ENCODE measurements at regions not wholly inside any gene's neighbourhood (a gene's known extent, or its start where the extent isn't known, plus 50 kb on each side); places are given as distances from the start of the nearest gene placed in this dataset.

DNA sequence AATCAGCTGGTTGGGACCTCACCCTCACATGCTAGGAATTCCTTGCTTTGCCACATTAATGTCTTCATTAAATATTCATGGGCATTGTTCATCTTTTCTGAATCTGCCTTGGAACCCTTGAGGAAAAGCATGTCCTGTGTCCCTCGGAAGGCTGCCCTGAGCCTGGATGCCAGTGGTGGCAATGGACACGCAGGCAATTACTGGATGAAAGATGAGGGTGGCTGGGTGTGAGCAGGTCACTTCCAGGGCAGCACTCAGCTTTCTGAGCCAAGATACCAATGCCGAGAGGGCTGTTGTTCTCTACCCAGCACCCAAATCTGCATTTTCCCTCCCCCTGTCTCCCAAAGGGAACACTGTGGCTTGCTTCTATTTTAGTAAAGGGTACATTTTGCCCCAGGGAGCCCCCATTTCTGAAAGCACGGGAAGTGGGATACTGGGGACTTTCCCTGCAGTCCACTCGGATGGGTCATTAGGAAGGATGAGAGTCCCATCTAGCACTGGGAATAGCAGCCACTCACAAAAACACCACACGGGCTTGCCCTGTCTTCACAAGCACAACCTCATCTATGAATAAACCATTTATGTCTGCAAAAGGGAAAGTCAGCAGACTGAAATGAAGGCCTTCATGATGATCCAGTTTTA is 234.8 kb downstream of the SOX11 start:
- TF ChIP-seq ZNF180 (CRISPR knock-in tag; IDR thresholded peaks at IDR 0.05; ENCODE audit: borderline replicate concordance, low read depth): no peak
- TF ChIP-seq POLR2AphosphoS5 (IDR thresholded peaks at IDR 0.05; ENCODE audit: low read depth, low read length): no peak
- no peak for TF ChIP-seq ZNF260 (CRISPR knock-in tag; IDR thresholded peaks at IDR 0.05; ENCODE audit: borderline replicate concordance, low read depth)
- TF ChIP-seq, protein P1, sequence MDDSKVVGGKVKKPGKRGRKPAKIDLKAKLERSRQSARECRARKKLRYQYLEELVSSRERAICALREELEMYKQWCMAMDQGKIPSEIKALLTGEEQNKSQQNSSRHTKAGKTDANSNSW (CRISPR knock-in tag; IDR thresholded peaks at IDR 0.05; ENCODE audit: borderline replicate concordance): no peak
- TF ChIP-seq ZNF274 (CRISPR knock-in tag; IDR thresholded peaks at IDR 0.05): no peak
- no peak for TF ChIP-seq TBP (CRISPR knock-in tag; IDR thresholded peaks at IDR 0.05)
- TF ChIP-seq GABPA (IDR thresholded peaks at IDR 0.05; ENCODE audit: low read depth, low read length): no peak
- TF ChIP-seq GABPA (CRISPR knock-in tag; IDR thresholded peaks at IDR 0.05; ENCODE audit: low read depth): no peak
- TF ChIP-seq, protein P2, sequence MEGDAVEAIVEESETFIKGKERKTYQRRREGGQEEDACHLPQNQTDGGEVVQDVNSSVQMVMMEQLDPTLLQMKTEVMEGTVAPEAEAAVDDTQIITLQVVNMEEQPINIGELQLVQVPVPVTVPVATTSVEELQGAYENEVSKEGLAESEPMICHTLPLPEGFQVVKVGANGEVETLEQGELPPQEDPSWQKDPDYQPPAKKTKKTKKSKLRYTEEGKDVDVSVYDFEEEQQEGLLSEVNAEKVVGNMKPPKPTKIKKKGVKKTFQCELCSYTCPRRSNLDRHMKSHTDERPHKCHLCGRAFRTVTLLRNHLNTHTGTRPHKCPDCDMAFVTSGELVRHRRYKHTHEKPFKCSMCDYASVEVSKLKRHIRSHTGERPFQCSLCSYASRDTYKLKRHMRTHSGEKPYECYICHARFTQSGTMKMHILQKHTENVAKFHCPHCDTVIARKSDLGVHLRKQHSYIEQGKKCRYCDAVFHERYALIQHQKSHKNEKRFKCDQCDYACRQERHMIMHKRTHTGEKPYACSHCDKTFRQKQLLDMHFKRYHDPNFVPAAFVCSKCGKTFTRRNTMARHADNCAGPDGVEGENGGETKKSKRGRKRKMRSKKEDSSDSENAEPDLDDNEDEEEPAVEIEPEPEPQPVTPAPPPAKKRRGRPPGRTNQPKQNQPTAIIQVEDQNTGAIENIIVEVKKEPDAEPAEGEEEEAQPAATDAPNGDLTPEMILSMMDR (CRISPR knock-in tag; IDR thresholded peaks at IDR 0.05): no peak
- TF ChIP-seq CHD2 (IDR thresholded peaks at IDR 0.05; ENCODE audit: low read depth, low read length): no peak
- no peak for TF ChIP-seq U2AF1 (optimal IDR thresholded peaks at IDR 0.05; ENCODE audit: low read depth, low read length)
- no peak for TF ChIP-seq ARNT (IDR thresholded peaks at IDR 0.05)
- no peak for TF ChIP-seq TCF12 (IDR thresholded peaks at IDR 0.05)
- no peak for TF ChIP-seq TCF12 (CRISPR knock-in tag; IDR thresholded peaks at IDR 0.05)

Measured in HepG2 (cell line).